SK-N-SH (cell line): ENCODE measurements at regions not wholly inside any gene's neighbourhood (a gene's known extent, or its start where the extent isn't known, plus 50 kb on each side); places are given as distances from the start of the nearest gene placed in this dataset.

ENCODE experiments used
- CTCF ChIA-PET: fragments of 300-600, 350-600 bp; formaldehyde crosslinking; extraction: SDS; loops from one replicate; lab custom pipeline; 2021; lab: Yijun Ruan, JAX
- POLR2A ChIA-PET: fragments of 350-600 bp; sonication (Branson Sonifier 250); formaldehyde crosslinking; extraction: SDS; loops from one replicate; lab custom pipeline; 2020; ENCODE audit warnings: antibody characterized with exemption, inconsistent platforms; lab: Yijun Ruan, JAX
- DNase-seq: peaks from one replicate; pipeline ENCODE4 v3.0.0; 2012
- H2AFZ ChIP-seq: fragments of 200-600 bp; sonication (generic); 2 replicates; pipeline ENCODE4 v1.8.1; 2016; ENCODE audit warnings: antibody characterized with exemption, mild to moderate bottlenecking, low read depth
- H3F3A ChIP-seq: fragments of 200-600 bp; sonication (generic); replicated peaks from 2 replicates; pipeline ENCODE3; 2016; ENCODE audit warnings: antibody characterized with exemption, mild to moderate bottlenecking; ENCODE audit not compliant: insufficient read depth
- H3K27ac ChIP-seq, 2 experiments: fragments of 200-500 bp in 1 of 2; fragments of 200-600 bp in 1 of 2; sonication (Bioruptor generic) in 1 of 2; sonication (generic), shearing (Covaris generic) in 1 of 2; 2 replicates each; pipeline versions ENCODE4 v1.5.1 to v1.6.1; 2014 to 2016; ENCODE audit warnings: low read depth in 2 of 2, inconsistent platforms in 1 of 2, low read length in 1 of 2, mild to moderate bottlenecking in 1 of 2, mixed read lengths in 1 of 2
- H3K27me3 ChIP-seq: fragments of 200-600 bp; sonication (generic), shearing (Covaris generic); 2 replicates; pipeline ENCODE4 v1.6.1; 2016; ENCODE audit warnings: mixed run types; ENCODE audit not compliant: insufficient read depth
- H3K36me3 ChIP-seq, 2 experiments: fragments of 200-500 bp in 1 of 2; fragments of 200-600 bp in 1 of 2; sonication (Bioruptor generic) in 1 of 2; sonication (generic) in 1 of 2; replicated peaks in 1 of 2; 2 replicates each; pipeline versions ENCODE3 to v1.5.1; 2014 to 2016; ENCODE audit warnings: low read length in 1 of 2, mild to moderate bottlenecking in 1 of 2; ENCODE audit not compliant: insufficient read depth in 2 of 2, control insufficient read depth in 1 of 2
- H3K4me1 ChIP-seq, 2 experiments: fragments of 200-500 bp in 1 of 2; fragments of 200-600 bp in 1 of 2; sonication (Bioruptor generic) in 1 of 2; sonication (generic), shearing (Covaris generic) in 1 of 2; 2 replicates each; pipeline versions ENCODE4 v1.5.1 to v1.6.1; 2014 to 2016; ENCODE audit warnings: low read depth in 1 of 2, low read length in 1 of 2, mixed run types in 1 of 2; ENCODE audit not compliant: insufficient read depth in 2 of 2, control insufficient read depth in 1 of 2
- H3K4me2 ChIP-seq: fragments of 200-600 bp; sonication (generic), shearing (Covaris generic); 2 replicates; pipeline ENCODE4 v1.6.1; 2017; ENCODE audit warnings: mixed run types
- H3K4me3 ChIP-seq, 2 experiments: fragments of 200-500 bp in 1 of 2; fragments of 200-600 bp in 1 of 2; sonication (Bioruptor generic) in 1 of 2; sonication (generic), shearing (Covaris generic) in 1 of 2; 2 replicates each; pipeline versions ENCODE4 v1.5.1 to v1.8.1; 2014 to 2016; ENCODE audit warnings: low read depth in 2 of 2, inconsistent platforms in 1 of 2, low read length in 1 of 2, mild to moderate bottlenecking in 1 of 2, mixed read lengths in 1 of 2, moderate library complexity in 1 of 2
- H3K79me2 ChIP-seq: fragments of 200-600 bp; sonication (generic); 2 replicates; pipeline ENCODE4 v1.8.1; 2017; ENCODE audit warnings: mild to moderate bottlenecking; ENCODE audit not compliant: insufficient read depth
- H3K9ac ChIP-seq: fragments of 200-600 bp; sonication (generic); 2 replicates; pipeline ENCODE4 v1.6.1; 2017; ENCODE audit warnings: mixed run types
- H3K9me2 ChIP-seq: fragments of 200-600 bp; sonication (generic); 2 replicates; pipeline ENCODE4 v1.6.1; 2017; ENCODE audit warnings: mixed run types
- H3K9me3 ChIP-seq: fragments of 200-600 bp; sonication (generic); 2 replicates; pipeline ENCODE4 v1.6.1; 2017; ENCODE audit warnings: mixed run types, mild to moderate bottlenecking, moderate library complexity
- H4K20me1 ChIP-seq: fragments of 200-600 bp; sonication (generic); 2 replicates; pipeline ENCODE4 v1.6.1; 2017; ENCODE audit warnings: mild to moderate bottlenecking, mixed run types; ENCODE audit not compliant: insufficient read depth
- ELF1 ChIP-seq: IDR thresholded peaks from 2 replicates; pipeline ENCODE4 v1.4.0; 2012
- EP300 ChIP-seq, 2 experiments: IDR thresholded peaks; 2 replicates each; pipeline versions ENCODE4 v1.4.0 to v1.6.1; 2012; ENCODE audit warnings: borderline replicate concordance in 1 of 2, low read depth in 1 of 2, low read length in 1 of 2
- FOSL2 ChIP-seq: IDR thresholded peaks from 2 replicates; pipeline ENCODE4 v1.4.0; 2012; ENCODE audit warnings: low read depth, mild to moderate bottlenecking, moderate library complexity, borderline replicate concordance
- FOXJ3 ChIP-seq: sonication (generic); formaldehyde crosslinking; IDR thresholded peaks from 2 replicates; pipeline ENCODE4 v1.5.1; 2020; ENCODE audit warnings: mild to moderate bottlenecking, missing genetic modification reagents
- FOXM1 ChIP-seq: IDR thresholded peaks from 2 replicates; pipeline ENCODE4 v1.4.0; 2012; ENCODE audit warnings: low read depth, mild to moderate bottlenecking
- MEF2A ChIP-seq: IDR thresholded peaks from 2 replicates; pipeline ENCODE4 v1.4.0; 2012; ENCODE audit warnings: low read depth, borderline replicate concordance
- NFIC ChIP-seq: IDR thresholded peaks from 2 replicates; pipeline ENCODE4 v1.4.0; 2012; ENCODE audit warnings: borderline replicate concordance
- PBX3 ChIP-seq: IDR thresholded peaks from 2 replicates; pipeline ENCODE4; 2012
- REST ChIP-seq: IDR thresholded peaks from 2 replicates; pipeline ENCODE4 v1.6.1; 2012; ENCODE audit warnings: mild to moderate bottlenecking, low read depth, low read length, moderate library complexity
- SIN3A ChIP-seq: IDR thresholded peaks from 2 replicates; pipeline ENCODE4 v1.6.1; 2012; ENCODE audit warnings: low read depth, mild to moderate bottlenecking, low read length, moderate library complexity, borderline replicate concordance
- SMC3 ChIP-seq: IDR thresholded peaks from 2 replicates; pipeline ENCODE4 v1.6.1; 2012; ENCODE audit warnings: low read depth, low read length, improper control_type of control experiment
- TEAD4 ChIP-seq: IDR thresholded peaks from 2 replicates; pipeline ENCODE4 v1.4.0; 2012; ENCODE audit warnings: mild to moderate bottlenecking, borderline replicate concordance; ENCODE audit not compliant: insufficient read depth
- USF1 ChIP-seq: IDR thresholded peaks from 2 replicates; pipeline ENCODE4 v1.4.0; 2012; ENCODE audit warnings: low read depth, borderline replicate concordance
- USF2 ChIP-seq: fragments of 150-350 bp; IDR thresholded peaks from 2 replicates; pipeline ENCODE4 v1.6.1; 2017; ENCODE audit warnings: antibody characterized with exemption, low read length, low read depth, borderline replicate concordance
- YY1 ChIP-seq: IDR thresholded peaks from 2 replicates; pipeline ENCODE4 v1.4.0; 2012; ENCODE audit warnings: low read depth, mild to moderate bottlenecking
- WGBS: methylation state at CpG from one replicate; pipeline ENCODE4 v1.1.6; 2017; ENCODE audit warnings: low lambda C conversion rate; 5-methylcytosine and 5-hydroxymethylcytosine counted together

- Histone ChIP-seq H3K36me3 (no peaks in the 10 kb centered on the region), H3K9me2 (no peaks in the 10 kb centered on the region), H3K79me2 (no peaks in the 10 kb centered on the region), H4K20me1 (no peaks in the 10 kb centered on the region), H3K9ac (no peak overlapping the region), H3K4me3 (no peak overlapping the region), H3K4me2 (no peak overlapping the region), H3K27ac (no peak overlapping the region), H3K9me3 (no peaks in the 10 kb centered on the region), H2AFZ (no peak overlapping the region), H3K27me3 (no peaks in the 10 kb centered on the region), H3K4me1 (no peaks in the 10 kb centered on the region), H3F3A (no peaks in the 10 kb centered on the region)
- POLR2A ChIA-PET = no interaction called here
- no peak for TF ChIP-seq USF1
- no peak for TF ChIP-seq ELF1
- no peak for TF ChIP-seq FOXM1
- no peak for TF ChIP-seq YY1
- no peak for TF ChIP-seq EP300 (IDR thresholded peaks at IDR 0.05; ENCODE audit: borderline replicate concordance in 1 of 2, low read depth in 1 of 2, low read length in 1 of 2)
- TF ChIP-seq NFIC = no peak
- TF ChIP-seq USF2 = no peak
- no peak for TF ChIP-seq PBX3
- TF ChIP-seq SMC3 = no peak
- no peak for TF ChIP-seq TEAD4
- no peak for TF ChIP-seq SIN3A
- TF ChIP-seq REST = no peak
- TF ChIP-seq FOSL2 = no peak
- no peak for TF ChIP-seq MEF2A
- TF ChIP-seq FOXJ3 (CRISPR knock-in tag) = no peak
- 19% methylated on average over 4 of the region's 4 CpGs for WGBS
- no peak for DNase-seq
- CTCF ChIA-PET = interaction anchor here (0.7 kb wide), 1 partner anchor 70 kb away, joined by 3 read pairs; no protein-coding TSS in a partner anchor
These were observed 53.7 kb upstream of the HRH2 start for GRCh38 chr5:175603987-175604739.
